GM19467 (cell line): ENCODE measurements at regions not wholly inside any gene's neighbourhood (a gene's known extent, or its start where the extent isn't known, plus 50 kb on each side); places are given as distances from the start of the nearest gene placed in this dataset.

Source experiments
- ATAC-seq: cut with Tn5 transposase; IDR thresholded peaks from one replicate; pipeline ENCODE4 v1.9.1; 2021; ENCODE audit warnings: mild to moderate bottlenecking, moderate library complexity; ENCODE audit not compliant: unreplicated experiment

GRCh38 chr4:123867910-123868587 lies 471.5 kb downstream of the SPRY1 start:
- no peak for ATAC-seq

DNA sequence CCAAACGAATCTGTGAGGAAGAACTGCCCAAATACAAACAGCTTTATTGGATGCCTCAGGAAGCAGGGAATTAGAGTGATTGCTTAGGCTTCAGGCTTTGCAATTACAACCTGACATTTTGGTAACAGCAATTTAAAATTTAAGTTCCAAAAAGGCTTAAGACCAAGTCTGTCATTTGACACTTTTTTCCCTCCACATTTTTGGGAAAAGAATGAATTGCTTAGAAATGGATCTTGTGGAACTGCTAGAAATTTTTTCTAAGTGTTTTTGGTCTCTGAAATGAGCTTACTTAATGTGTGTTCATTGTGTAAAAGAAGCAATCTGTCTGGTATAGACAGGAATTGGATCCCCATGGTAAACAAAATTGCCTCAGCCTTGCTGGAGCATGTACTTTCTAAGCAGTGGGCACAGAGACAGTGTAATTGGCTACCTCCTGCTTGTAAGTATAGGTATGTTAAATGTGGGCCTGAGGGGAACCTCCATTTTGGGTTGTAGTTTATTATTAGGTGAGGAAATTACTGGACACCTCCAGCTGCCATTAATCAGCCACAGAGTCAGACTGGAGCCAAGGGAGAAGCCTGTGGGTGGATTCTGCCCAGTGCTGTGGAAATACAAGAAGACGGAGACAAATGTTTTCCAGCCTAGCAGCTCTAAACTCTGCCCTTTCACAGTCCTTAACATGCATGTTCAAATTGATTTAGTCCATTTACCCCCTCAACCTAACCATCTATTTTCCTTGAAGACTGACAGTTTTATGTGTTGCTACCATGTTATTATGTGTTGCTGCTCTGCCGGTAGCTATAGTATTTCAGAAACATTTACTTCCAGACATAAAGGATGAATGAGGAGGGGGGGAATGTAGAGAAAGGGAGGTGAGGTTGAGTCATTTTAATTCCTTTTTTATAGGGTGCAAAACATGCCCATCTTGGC lies 473.0 kb downstream of the SPRY1 start:
- ATAC-seq: no peak

DNA sequence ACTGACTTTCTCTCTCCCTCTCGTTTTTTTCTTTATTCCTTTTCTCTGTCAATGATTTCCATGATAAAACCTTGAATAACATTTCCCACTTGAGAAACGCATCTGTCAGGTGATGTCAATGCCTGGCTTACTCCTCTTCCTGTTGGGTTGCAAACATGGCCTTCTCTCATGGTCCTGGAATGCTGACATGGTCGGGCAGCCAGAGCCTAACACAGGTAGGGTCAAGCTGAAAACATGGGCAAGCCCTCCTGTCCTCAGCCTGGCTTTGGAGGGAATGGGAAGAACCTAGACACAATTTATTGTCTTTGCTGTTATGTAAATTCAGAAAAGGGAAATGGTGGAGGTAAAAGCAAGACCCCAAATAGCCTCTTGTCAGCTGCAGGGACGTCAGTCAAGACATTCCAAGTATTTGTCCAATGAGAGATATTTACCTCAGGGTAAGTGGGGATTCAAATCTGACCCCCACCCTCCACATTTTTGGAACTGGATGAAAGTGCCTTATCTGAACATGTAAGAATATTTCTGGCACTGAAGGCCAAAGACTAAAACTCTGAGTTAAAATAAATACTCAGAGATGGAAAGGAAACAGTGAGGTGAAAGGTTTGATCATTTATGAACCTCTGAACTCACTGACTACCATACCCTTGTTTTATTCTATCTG lies 473.8 kb downstream of the SPRY1 start:
- no peak for ATAC-seq

DNA sequence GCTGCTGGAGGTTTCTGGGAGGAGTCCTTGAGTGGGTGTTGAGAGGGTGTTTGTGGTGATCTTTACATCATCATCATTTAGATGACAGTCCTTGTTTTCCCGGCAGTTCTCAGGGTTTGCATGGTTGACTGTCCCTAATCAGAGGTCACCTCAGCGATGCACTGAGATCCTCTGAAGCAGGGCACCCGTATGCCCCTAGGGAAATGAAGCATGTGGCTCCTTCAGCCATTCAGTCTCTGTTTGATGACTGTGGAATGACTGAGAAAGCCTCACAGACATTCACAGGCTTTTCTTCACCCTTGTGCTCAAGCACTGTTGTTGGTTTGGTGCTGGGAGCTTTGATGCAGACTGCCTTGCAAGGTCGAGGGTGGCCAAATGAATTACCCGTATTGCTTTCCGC lies 474.7 kb downstream of the SPRY1 start:
- no peak for ATAC-seq

- ATAC-seq: no peak
Measured at GRCh38 chr4:123874063-123874462, 477.5 kb downstream of the SPRY1 start.

DNA sequence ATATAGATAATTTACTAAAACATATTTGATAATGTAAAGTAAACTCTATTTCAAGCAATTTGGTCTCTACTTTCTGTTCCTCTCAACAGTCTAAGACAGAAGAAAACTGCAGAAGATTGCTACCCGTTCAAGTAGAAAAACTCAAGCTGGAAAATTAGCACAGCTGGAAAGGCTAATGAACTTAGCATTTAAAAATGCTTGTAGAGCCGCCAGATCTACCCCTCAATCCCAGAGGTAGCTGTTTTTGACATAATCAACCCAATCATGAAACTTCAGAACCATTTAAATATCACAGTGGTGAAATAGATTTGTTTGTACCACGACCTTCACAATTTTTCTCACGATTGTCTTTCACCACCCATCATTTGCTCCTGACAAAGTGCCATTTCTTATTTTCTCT lies 479.5 kb downstream of the SPRY1 start:
- ATAC-seq: no peak

DNA sequence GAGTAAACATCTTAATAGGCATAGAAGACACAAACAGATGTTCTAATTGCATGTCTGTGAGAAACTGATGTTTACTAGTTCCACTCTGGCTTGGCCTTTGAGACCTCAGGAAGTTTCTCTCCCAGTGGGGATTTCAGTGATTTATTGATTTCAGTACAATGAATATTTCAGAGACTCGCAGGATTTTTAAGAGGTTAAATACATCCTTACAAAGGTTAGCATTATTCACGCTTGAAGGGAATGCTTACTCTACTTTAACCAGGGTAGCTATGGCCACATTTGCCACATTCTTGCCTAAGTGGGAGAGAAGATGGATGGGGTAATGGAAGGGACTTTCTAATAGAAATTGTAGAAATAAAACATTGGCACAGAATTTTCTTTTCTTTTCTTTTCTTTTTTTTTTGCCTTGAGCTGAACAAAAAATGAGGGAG lies 480.1 kb downstream of the SPRY1 start:
- no peak for ATAC-seq

- no peak for ATAC-seq
Measured at GRCh38 chr4:123877551-123877950, 481.0 kb downstream of the SPRY1 start.

- no peak for ATAC-seq
Measured at GRCh38 chr4:123878976-123879375, 482.4 kb downstream of the SPRY1 start.

DNA sequence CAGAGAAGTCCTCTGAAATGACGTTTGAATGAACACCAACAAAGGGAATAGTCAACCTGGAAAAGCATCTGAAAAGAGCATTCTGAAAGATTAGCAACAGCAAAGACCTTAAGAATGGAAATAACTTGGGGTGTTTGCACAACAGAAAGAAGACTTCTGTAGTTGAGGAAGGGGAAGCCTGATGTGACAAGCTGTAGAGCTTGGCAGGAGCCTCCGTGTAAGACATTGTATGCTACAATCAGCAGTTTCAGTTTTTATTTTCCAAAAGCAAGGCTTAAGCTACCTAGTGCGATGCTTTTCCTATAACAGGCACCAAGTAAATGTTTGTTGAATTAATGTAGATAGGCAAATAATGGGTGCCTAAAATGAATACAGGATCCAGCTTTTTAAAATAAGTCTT lies 484.0 kb downstream of the SPRY1 start:
- no peak for ATAC-seq

DNA sequence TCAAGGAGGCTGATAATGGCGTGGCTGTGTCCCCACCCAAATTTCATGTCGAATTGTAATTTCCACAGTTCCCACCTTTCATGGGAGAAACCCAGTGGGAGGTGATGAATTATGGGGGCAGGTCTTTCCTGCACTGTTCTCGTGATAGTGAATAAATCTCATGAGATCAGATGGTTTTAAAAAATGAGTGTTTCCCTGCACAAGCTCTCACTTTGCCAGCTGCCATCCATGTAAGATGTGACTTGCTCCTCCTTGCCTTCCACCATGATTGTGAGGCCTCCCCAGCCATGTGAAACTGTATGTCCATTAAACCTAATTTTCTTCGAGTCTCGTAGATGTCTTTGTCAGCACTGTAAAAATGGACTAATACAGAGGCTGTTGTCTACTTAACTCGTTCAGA lies 488.3 kb downstream of the SPRY1 start:
- ATAC-seq: no peak

GRCh38 chr4:123889507-123889906 lies 492.9 kb downstream of the SPRY1 start:
- ATAC-seq: no peak

GRCh38 chr4:123890889-123891288 lies 494.3 kb downstream of the SPRY1 start:
- ATAC-seq: no peak

DNA sequence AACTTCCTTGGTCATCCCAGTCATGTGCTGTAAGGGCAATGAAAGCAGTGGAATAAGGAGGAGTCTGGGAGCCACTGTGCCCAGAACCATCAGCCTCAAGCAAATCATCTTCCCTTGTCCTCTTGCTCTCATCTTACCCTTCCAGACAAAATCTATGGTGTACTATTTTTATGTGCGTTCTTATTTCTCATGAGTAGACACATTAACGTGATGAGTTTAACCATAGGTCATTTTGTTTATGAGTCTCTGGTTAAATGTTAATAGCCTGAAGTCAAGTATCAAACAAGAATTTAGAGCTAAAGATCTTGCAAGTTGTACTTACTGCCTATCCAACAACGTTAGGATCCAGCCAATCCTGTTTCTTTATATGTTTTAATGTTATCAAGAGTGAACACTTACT lies 495.3 kb downstream of the SPRY1 start:
- ATAC-seq: no peak

- no peak for ATAC-seq
Measured at GRCh38 chr4:123892368-123892976, 495.9 kb downstream of the SPRY1 start.

- no peak for ATAC-seq
Measured at GRCh38 chr4:123893011-123893981, 496.7 kb downstream of the SPRY1 start.

DNA sequence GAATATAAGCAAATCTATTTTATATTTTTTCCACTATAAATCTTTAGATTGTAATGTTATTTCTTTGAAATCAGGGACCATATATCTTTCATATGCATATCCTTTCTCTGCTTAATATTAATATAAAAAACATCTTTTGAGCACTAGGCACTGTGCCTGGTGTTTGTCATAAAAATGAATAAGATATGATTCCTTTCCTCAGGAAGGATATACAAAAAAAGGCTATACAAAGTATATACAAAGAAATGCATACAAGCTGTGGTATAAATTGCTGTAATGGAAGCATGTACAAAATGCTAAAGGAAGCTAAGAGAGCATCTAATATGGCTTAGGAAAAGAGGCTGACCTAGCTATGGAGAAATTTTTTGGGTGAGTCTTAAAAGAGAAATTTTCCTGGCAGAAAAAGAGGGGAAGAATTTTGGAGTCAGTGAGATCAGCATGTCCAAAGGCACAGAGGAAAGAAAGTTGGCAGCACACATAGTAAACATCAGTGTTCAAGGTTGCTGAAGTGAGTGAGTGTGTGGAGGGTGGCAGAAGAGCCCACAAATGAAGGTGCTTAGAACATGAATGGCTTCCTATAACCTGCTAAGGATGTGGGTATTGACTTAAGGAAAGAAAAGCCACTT lies 500.0 kb downstream of the SPRY1 start:
- no peak for ATAC-seq

GRCh38 chr4:123898946-123899666 lies 502.5 kb downstream of the SPRY1 start:
- no peak for ATAC-seq

GRCh38 chr4:123904882-123905281 lies 508.3 kb downstream of the SPRY1 start:
- ATAC-seq: no peak
